Uterus (tissue), 2 donors: ENCODE measurements at regions not wholly inside any gene's neighbourhood (a gene's known extent, or its start where the extent isn't known, plus 50 kb on each side); places are given as distances from the start of the nearest gene placed in this dataset.

Source experiments
- POLR2A ChIP-seq, 2 donors: fragments of 450-650 bp; IDR thresholded peaks; one replicate each; pipeline ENCODE4 v1.6.1; 2016; ENCODE audit warnings: antibody characterized with exemption in 2 of 2, mild to moderate bottlenecking in 1 of 2, moderate library complexity in 1 of 2
- TF ChIP-seq, protein P1 (sequence below), 4 experiments: fragments of 200-600 bp in 2 of 4; fragments of 450-650 bp in 2 of 4; sonication (generic) in 2 of 4; IDR thresholded peaks; one replicate each; pipeline ENCODE4 v1.5.1; 2016 to 2019; ENCODE audit warnings: antibody characterized with exemption in 4 of 4, mild to moderate bottlenecking in 2 of 4, moderate library complexity in 1 of 4

DNA sequence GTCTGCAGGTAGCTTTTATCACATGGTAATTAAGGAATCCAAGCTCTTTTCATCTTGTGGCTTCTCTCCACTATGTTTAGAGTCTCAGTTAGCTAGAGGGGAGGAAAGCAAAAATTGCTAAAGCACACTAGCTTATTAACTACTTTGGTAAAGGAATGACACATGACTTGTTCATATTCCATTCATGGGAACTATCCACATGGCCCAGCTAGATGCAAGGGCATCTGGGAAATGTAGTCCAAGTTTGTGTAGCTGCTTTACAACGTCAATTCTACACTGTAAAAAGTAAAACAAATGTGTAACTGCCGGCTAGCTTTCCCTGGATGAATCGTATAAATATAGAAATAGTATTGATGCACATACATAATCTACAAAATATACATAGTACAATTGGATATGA lies 244.5 kb upstream of the LRFN5 start:
- TF ChIP-seq, protein P1, sequence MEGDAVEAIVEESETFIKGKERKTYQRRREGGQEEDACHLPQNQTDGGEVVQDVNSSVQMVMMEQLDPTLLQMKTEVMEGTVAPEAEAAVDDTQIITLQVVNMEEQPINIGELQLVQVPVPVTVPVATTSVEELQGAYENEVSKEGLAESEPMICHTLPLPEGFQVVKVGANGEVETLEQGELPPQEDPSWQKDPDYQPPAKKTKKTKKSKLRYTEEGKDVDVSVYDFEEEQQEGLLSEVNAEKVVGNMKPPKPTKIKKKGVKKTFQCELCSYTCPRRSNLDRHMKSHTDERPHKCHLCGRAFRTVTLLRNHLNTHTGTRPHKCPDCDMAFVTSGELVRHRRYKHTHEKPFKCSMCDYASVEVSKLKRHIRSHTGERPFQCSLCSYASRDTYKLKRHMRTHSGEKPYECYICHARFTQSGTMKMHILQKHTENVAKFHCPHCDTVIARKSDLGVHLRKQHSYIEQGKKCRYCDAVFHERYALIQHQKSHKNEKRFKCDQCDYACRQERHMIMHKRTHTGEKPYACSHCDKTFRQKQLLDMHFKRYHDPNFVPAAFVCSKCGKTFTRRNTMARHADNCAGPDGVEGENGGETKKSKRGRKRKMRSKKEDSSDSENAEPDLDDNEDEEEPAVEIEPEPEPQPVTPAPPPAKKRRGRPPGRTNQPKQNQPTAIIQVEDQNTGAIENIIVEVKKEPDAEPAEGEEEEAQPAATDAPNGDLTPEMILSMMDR (IDR thresholded peaks at IDR 0.05) = no peak
- no peak for TF ChIP-seq POLR2A (IDR thresholded peaks at IDR 0.05)
